Testis (tissue), 2 donors: ENCODE measurements at regions not wholly inside any gene's neighbourhood (a gene's known extent, or its start where the extent isn't known, plus 50 kb on each side); places are given as distances from the start of the nearest gene placed in this dataset.

Experiments used
- DNase-seq: peaks from one replicate; pipeline ENCODE4 v3.0.0-alpha.2; 2019
- H3K27ac ChIP-seq, 2 donors: fragments of 200-600 bp; sonication (generic); one replicate each; pipeline ENCODE4 v1.5.1; 2019
- H3K27me3 ChIP-seq: fragments of 200-600 bp; sonication (generic); one replicate; pipeline ENCODE4 v1.5.1; 2019
- H3K36me3 ChIP-seq: fragments of 200-600 bp; sonication (generic); one replicate; pipeline ENCODE4 v1.5.1; 2017; ENCODE audit warnings: low read depth; ENCODE audit errors: missing control alignments
- H3K4me1 ChIP-seq: fragments of 200-600 bp; sonication (generic); one replicate; pipeline ENCODE4 v1.5.1; 2019
- H3K4me3 ChIP-seq, 2 donors: fragments of 200-600 bp; sonication (generic); one replicate each; pipeline ENCODE4 v1.5.1; 2017 to 2019
- H3K9me3 ChIP-seq: fragments of 200-600 bp; sonication (generic); one replicate; pipeline ENCODE4 v1.5.1; 2017
- POLR2A ChIP-seq: fragments of 450-650 bp; IDR thresholded peaks from one replicate; pipeline ENCODE4 v1.6.1; 2017; ENCODE audit warnings: antibody characterized with exemption, mild to moderate bottlenecking, moderate library complexity
- WGBS, 2 donors: methylation state at CpG; one replicate each; pipeline ENCODE4 v1.1.5; 2018; 5-methylcytosine and 5-hydroxymethylcytosine counted together
- intact Hi-C: fragments of 100-400 bp; cut with DNase I; formaldehyde crosslinking; loops from one replicate; pipeline ENCODE4 v1.15.1; 2023; ENCODE audit warnings: low total_unique reads
- TF ChIP-seq, protein P1 (sequence below), 3 experiments: fragments of 450-650 bp in 2 of 3; fragments of 200-600 bp in 1 of 3; sonication (generic) in 1 of 3; IDR thresholded peaks; one replicate each; pipeline ENCODE4 v1.5.1; 2016 to 2019; ENCODE audit warnings: antibody characterized with exemption in 3 of 3, mild to moderate bottlenecking in 2 of 3, moderate library complexity in 1 of 3

- no peak overlapping the region for H3K27ac ChIP-seq
- H3K9me3 ChIP-seq = no peaks in the 10 kb centered on the region
- TF ChIP-seq, protein P1, sequence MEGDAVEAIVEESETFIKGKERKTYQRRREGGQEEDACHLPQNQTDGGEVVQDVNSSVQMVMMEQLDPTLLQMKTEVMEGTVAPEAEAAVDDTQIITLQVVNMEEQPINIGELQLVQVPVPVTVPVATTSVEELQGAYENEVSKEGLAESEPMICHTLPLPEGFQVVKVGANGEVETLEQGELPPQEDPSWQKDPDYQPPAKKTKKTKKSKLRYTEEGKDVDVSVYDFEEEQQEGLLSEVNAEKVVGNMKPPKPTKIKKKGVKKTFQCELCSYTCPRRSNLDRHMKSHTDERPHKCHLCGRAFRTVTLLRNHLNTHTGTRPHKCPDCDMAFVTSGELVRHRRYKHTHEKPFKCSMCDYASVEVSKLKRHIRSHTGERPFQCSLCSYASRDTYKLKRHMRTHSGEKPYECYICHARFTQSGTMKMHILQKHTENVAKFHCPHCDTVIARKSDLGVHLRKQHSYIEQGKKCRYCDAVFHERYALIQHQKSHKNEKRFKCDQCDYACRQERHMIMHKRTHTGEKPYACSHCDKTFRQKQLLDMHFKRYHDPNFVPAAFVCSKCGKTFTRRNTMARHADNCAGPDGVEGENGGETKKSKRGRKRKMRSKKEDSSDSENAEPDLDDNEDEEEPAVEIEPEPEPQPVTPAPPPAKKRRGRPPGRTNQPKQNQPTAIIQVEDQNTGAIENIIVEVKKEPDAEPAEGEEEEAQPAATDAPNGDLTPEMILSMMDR (IDR thresholded peaks at IDR 0.05) = no peak
- TF ChIP-seq POLR2A = no peak
- H3K36me3 ChIP-seq = no peaks in the 10 kb centered on the region
- no peaks in the 10 kb centered on the region for H3K27me3 ChIP-seq
- peaks cover 6% of the 10 kb centered on the region for H3K4me1 ChIP-seq
- no peak for DNase-seq
- intact Hi-C loops = no loop called here
- 56 to 79% methylated on average over 3 of the region's 3 CpGs for WGBS, 2 donors
- H3K4me3 ChIP-seq = no peak overlapping the region
Observed at GRCh38 chr5:93153461-93153860, 427.6 kb downstream of the NR2F1-AS1 start.

DNA sequence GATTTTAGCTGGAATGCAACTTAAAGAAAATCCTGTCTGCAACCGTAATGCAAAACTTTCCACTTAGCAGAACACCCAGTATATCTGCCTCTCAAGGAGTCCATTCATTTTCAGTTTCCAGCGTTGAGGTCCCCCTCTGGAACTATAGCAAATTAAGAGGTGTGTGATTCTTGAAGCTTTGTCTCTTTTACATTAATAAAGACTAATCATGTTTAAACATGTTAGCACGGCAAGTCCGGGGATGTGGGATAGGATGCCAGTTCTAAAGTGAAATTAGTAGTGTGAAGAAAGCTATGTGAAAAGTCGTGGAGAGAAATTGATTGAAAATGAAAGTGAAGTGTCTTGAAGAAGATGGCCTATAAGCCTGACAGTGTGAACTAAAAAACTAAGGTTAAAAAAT lies 429.1 kb downstream of the NR2F1-AS1 start:
- H3K27me3 ChIP-seq = no peaks in the 10 kb centered on the region
- H3K4me3 ChIP-seq = no peak overlapping the region
- no peak for TF ChIP-seq POLR2A
- TF ChIP-seq, protein P1 (IDR thresholded peaks at IDR 0.05) = no peak
- WGBS, 2 donors = 65 to 78% methylated on average over 5 of the region's 5 CpGs
- no peak for DNase-seq
- no peaks in the 10 kb centered on the region for H3K36me3 ChIP-seq
- H3K27ac ChIP-seq = no peak overlapping the region
- peaks cover 6% of the 10 kb centered on the region for H3K4me1 ChIP-seq
- intact Hi-C loops = no loop called here
- H3K9me3 ChIP-seq = no peaks in the 10 kb centered on the region

- Histone ChIP-seq H3K4me3 (no peak overlapping the region), H3K27me3 (no peaks in the 10 kb centered on the region), H3K9me3 (no peaks in the 10 kb centered on the region), H3K27ac (no peak overlapping the region), H3K36me3 (no peaks in the 10 kb centered on the region), H3K4me1 (peaks cover 6% of the 10 kb centered on the region)
- no peak for TF ChIP-seq POLR2A
- TF ChIP-seq, protein P1 (IDR thresholded peaks at IDR 0.05) = no peak
- DNase-seq = no peak
- intact Hi-C loops = no loop called here
Observed at GRCh38 chr5:93151121-93151520, 429.9 kb downstream of the NR2F1-AS1 start.

- TF ChIP-seq POLR2A = no peak
- Histone ChIP-seq H3K9me3 (no peaks in the 10 kb centered on the region), H3K27me3 (no peaks in the 10 kb centered on the region), H3K36me3 (no peaks in the 10 kb centered on the region), H3K4me1 (peaks cover 6% of the 10 kb centered on the region), H3K4me3 (no peak overlapping the region), H3K27ac (no peak overlapping the region)
- intact Hi-C loops = no loop called here
- 92 to 94% methylated on average over 3 of the region's 3 CpGs for WGBS, 2 donors
- no peak for DNase-seq
Observed at GRCh38 chr5:93150311-93151012, 430.6 kb downstream of the NR2F1-AS1 start.

- Histone ChIP-seq H3K36me3 (no peaks in the 10 kb centered on the region), H3K27ac (no peak overlapping the region), H3K4me3 (no peak overlapping the region), H3K4me1 (peaks cover 6% of the 10 kb centered on the region), H3K9me3 (no peaks in the 10 kb centered on the region), H3K27me3 (no peaks in the 10 kb centered on the region)
- no peak for TF ChIP-seq POLR2A
- TF ChIP-seq, protein P1 (IDR thresholded peaks at IDR 0.05) = no peak
- intact Hi-C loops = no loop called here
- DNase-seq = no peak
- 88 to 93% methylated on average over 2 of the region's 2 CpGs for WGBS, 2 donors
Observed at GRCh38 chr5:93145767-93146166, 435.3 kb downstream of the NR2F1-AS1 start.
